ENCODE measurements at regions not wholly inside any gene's neighbourhood (a gene's known extent, or its start where the extent isn't known, plus 50 kb on each side); places are given as distances from the start of the nearest gene placed in this dataset.

DNA sequence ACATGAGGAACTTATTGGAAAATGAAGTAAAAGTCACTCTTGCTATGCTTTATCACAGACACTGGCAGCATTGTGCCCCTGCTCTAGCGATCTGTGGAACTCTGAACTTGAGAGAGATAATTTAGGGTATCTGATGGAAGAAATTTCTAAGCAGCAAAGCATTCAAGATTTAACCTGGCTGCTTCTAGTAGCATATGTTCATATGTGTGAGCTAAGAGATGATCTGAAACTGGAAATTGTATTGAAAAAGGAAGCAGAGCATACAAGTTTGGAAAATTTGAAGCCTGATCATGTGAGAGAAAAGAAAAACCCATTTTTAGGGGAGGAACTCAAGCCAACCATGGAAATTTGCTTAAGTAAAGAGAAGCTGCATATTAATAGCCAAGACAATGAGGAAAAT lies 657.7 kb downstream of the TRAM1L1 start:
- Histone ChIP-seq H2AFZ (ENCODE audit: low read depth, low read length) (no peak overlapping the region), H3K4me3 (ENCODE audit: low read length) (no peak overlapping the region), H3K36me3 (ENCODE audit: insufficient read depth, low read length) (no peaks in the 10 kb centered on the region), H3K4me1 (ENCODE audit: insufficient read depth, low read length) (no peaks in the 10 kb centered on the region), H3K9me3 (ENCODE audit: low read length) (no peaks in the 10 kb centered on the region), H3K27me3 (ENCODE audit: insufficient read depth, low read length) (no peaks in the 10 kb centered on the region)

DNA sequence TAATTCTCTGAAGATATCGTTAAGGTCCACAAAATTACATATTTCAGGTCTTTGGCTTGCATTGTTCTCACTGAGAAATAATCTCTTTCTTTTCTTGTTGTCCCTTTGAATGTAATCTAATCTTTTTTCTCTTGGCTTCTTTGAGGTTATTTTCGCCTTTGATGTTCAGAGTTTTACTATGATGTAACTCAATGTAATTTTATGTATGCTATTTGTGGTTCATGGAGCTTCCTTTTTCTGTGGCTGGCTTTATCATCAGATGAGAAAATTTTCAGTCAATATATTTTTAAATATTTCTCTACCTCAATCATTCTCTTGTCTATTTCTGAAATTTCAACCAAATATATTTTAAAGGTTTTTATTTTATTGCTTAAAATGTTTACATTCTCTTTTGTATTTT lies 672.2 kb downstream of the TRAM1L1 start:
- Histone ChIP-seq H2AFZ (ENCODE audit: low read depth, low read length) (no peak overlapping the region), H3K9me3 (ENCODE audit: low read length) (no peaks in the 10 kb centered on the region)

DNA sequence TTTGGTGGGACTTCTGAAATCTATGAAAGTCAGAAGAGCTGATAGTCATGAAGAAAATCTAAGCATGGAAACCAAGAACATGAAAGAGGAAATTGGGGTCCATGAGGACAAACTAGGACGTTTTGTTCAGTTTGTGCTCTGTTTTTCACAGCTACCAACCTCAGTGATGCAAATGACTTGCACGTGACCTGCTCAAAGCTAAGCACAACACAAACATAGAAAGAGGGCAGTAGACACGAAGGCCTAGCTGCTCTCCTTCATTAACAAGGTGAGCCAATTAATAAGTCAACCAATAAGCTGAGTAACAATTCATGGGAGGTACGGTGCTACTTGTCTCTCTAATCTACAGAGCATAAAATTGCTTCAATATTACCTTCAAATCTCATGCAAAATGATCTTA lies 684.1 kb downstream of the TRAM1L1 start:
- Histone ChIP-seq H3K4me3 (ENCODE audit: low read length) (no peak overlapping the region), H3K4me1 (ENCODE audit: insufficient read depth, low read length) (no peaks in the 10 kb centered on the region), H2AFZ (ENCODE audit: low read depth, low read length) (no peak overlapping the region), H3K27me3 (ENCODE audit: insufficient read depth, low read length) (no peaks in the 10 kb centered on the region), H3K36me3 (ENCODE audit: insufficient read depth, low read length) (no peaks in the 10 kb centered on the region), H3K9me3 (ENCODE audit: low read length) (no peaks in the 10 kb centered on the region)

More for the DNA sequence above, 672.2 kb downstream of the TRAM1L1 start:
- H3K4me1 ChIP-seq (ENCODE audit: insufficient read depth, low read length) = no peaks in the 10 kb centered on the region
- no peaks in the 10 kb centered on the region for H3K27me3 ChIP-seq (ENCODE audit: insufficient read depth, low read length)
- no peaks in the 10 kb centered on the region for H3K36me3 ChIP-seq (ENCODE audit: insufficient read depth, low read length)
- H3K4me3 ChIP-seq (ENCODE audit: low read length) = no peak overlapping the region

DNA sequence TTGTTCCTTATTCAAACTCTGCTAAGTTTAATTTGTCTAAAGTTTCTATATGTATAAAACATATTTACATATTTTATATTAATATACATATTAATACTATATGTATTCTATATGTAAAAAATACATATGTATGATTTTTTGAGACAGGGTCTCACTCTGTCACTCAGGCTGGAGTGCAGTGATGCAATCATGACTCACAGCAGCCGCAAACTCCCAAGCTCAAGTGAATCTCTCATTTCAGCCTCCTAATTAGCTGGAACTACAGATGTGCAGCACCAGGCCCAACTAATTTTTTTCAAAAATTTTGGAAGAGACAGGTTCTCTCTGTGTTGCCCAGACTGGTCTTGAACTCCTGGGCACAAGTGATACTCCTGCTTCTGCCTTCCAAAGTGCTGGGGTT lies 684.9 kb downstream of the TRAM1L1 start:
- no peaks in the 10 kb centered on the region for H3K36me3 ChIP-seq (ENCODE audit: insufficient read depth, low read length)
- H3K4me1 ChIP-seq (ENCODE audit: insufficient read depth, low read length) = no peaks in the 10 kb centered on the region
- no peaks in the 10 kb centered on the region for H3K9me3 ChIP-seq (ENCODE audit: low read length)
- H2AFZ ChIP-seq (ENCODE audit: low read depth, low read length) = no peak overlapping the region
- no peak overlapping the region for H3K4me3 ChIP-seq (ENCODE audit: low read length)
- H3K27me3 ChIP-seq (ENCODE audit: insufficient read depth, low read length) = no peaks in the 10 kb centered on the region

DNA sequence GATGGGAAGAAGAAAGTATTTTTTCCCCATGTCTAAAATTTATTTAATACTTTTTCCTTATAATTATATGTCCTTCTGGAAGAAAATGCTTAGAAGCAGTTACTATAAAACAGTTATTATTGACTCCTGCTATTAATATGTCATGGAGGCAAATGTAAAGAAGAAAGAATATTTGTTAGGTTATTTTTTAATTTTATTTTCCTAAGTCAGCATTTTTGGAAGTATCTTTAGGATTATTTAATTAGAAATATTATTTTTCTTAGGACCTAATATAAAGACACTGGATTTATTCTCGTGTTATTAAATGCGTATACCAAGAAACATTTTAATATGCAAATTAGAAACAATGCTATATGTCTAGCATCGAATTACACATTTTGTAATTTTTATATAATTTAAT lies 687.7 kb downstream of the TRAM1L1 start:
- Histone ChIP-seq H3K4me1 (ENCODE audit: insufficient read depth, low read length) (no peaks in the 10 kb centered on the region), H3K27me3 (ENCODE audit: insufficient read depth, low read length) (no peaks in the 10 kb centered on the region), H3K36me3 (ENCODE audit: insufficient read depth, low read length) (no peaks in the 10 kb centered on the region), H3K9me3 (ENCODE audit: low read length) (no peaks in the 10 kb centered on the region), H3K4me3 (ENCODE audit: low read length) (no peak overlapping the region), H2AFZ (ENCODE audit: low read depth, low read length) (no peak overlapping the region)

DNA sequence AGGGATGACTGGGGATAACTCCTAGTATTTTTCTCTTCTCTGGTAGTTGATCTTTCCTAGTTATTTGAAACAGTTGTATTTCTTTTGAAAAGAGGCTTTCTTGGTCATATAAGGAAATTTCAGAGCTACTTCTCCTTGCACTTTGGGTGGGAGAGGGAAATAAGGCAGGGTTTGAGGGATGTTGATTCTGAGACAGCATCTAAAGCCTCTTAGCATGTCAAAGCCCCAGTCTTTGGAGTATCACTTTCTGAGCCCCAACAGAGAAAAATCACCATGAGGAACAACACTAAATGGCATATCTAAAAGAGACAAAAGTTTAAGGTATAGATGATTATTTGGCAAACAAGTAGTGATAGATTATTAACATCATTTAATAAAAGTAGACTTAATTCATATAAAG lies 688.1 kb downstream of the TRAM1L1 start:
- Histone ChIP-seq H3K36me3 (ENCODE audit: insufficient read depth, low read length) (no peaks in the 10 kb centered on the region), H2AFZ (ENCODE audit: low read depth, low read length) (no peak overlapping the region), H3K4me3 (ENCODE audit: low read length) (no peak overlapping the region), H3K9me3 (ENCODE audit: low read length) (no peaks in the 10 kb centered on the region), H3K4me1 (ENCODE audit: insufficient read depth, low read length) (no peaks in the 10 kb centered on the region), H3K27me3 (ENCODE audit: insufficient read depth, low read length) (no peaks in the 10 kb centered on the region)

DNA sequence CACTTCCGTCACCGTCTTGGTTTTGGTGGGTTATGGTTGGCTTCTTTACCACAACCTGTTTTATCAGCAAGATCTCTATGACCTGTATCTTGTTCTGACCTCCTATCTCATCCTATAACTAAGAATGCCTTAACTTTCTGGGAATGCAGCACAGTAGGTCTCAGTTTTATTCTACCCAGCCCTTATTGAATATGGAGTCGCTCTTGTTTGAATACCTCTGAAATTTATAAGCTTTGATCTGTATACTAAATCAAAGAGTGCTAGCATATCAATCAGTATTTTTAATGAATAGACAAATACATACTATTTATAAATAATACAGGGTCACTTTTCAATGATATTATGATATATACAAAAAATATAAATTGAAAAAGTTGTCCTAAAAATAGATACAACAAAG lies 690.0 kb downstream of the TRAM1L1 start:
- H3K9me3 ChIP-seq (ENCODE audit: low read length) = no peaks in the 10 kb centered on the region
- H2AFZ ChIP-seq (ENCODE audit: low read depth, low read length) = no peak overlapping the region
- H3K27me3 ChIP-seq (ENCODE audit: insufficient read depth, low read length) = no peaks in the 10 kb centered on the region
- H3K36me3 ChIP-seq (ENCODE audit: insufficient read depth, low read length) = no peaks in the 10 kb centered on the region
- no peaks in the 10 kb centered on the region for H3K4me1 ChIP-seq (ENCODE audit: insufficient read depth, low read length)
- H3K4me3 ChIP-seq (ENCODE audit: low read length) = no peak overlapping the region

DNA sequence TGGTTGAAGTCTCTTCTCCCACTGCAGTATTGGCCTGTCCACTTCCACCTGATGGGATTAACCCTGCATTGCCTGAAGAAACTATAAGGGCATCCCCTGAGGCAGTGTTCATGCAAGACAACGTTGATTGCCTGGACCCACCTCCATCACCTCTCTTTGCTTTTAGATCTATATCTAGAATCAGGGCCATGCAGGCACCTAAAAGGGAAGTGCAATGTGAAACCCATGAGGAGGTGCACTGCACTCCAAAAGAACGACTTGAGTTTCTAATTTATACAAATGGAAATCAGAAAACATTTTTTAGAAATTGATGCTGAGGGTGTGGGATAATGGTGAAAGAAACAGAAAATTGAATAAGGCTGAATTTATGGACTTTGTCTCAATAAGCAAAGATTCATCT lies 694.4 kb downstream of the TRAM1L1 start:
- H3K9me3 ChIP-seq (ENCODE audit: low read length) = no peaks in the 10 kb centered on the region
- no peaks in the 10 kb centered on the region for H3K27me3 ChIP-seq (ENCODE audit: insufficient read depth, low read length)
- H3K36me3 ChIP-seq (ENCODE audit: insufficient read depth, low read length) = no peaks in the 10 kb centered on the region
- H2AFZ ChIP-seq (ENCODE audit: low read depth, low read length) = no peak overlapping the region
- no peak overlapping the region for H3K4me3 ChIP-seq (ENCODE audit: low read length)
- no peaks in the 10 kb centered on the region for H3K4me1 ChIP-seq (ENCODE audit: insufficient read depth, low read length)

DNA sequence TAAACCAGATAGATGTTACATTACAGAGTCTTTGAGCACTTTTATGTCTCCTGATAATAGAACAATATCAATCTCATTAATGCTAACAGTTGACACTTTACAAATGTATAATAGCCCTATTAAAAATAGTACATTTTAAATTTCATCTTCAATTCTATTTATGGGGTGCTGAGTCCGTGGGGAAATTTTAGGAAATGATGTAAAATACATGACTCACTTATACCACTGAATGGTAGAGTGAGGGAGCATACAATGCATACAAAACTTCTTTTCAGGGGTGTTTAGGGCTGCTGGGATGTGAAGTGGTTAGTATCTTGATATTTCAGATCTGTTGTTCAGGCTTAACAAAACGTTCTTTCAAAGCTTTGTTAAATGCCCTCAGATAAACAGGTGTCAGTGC lies 696.2 kb downstream of the TRAM1L1 start:
- Histone ChIP-seq H3K27me3 (ENCODE audit: insufficient read depth, low read length) (no peaks in the 10 kb centered on the region), H2AFZ (ENCODE audit: low read depth, low read length) (no peak overlapping the region), H3K4me1 (ENCODE audit: insufficient read depth, low read length) (no peaks in the 10 kb centered on the region), H3K36me3 (ENCODE audit: insufficient read depth, low read length) (no peaks in the 10 kb centered on the region), H3K9me3 (ENCODE audit: low read length) (no peaks in the 10 kb centered on the region), H3K4me3 (ENCODE audit: low read length) (no peak overlapping the region)

DNA sequence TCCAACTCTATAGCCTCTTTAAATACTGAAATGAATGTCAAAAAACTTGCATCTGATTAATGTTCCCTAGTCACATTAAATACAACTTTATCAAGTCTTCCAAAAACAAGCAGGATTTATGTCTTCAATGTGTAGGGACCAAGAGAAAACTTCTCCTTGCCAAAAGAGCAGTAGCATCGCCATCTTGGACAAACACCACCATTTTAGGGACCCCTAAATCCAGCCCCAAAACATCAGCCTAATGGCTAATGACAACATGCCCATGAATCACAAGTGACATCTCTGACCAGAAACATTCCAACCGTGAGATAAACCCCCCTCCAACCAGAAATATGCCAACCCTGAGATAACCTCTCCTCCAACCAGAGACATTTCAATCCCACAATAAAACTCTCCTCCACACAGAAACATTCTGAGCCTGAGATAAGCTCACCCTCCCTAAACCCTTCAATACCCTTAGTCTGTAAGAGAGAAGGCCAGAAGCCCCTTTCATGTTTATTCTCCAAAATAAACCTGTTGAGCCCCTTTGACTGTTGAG lies 697.4 kb downstream of the TRAM1L1 start:
- H3K36me3 ChIP-seq (ENCODE audit: insufficient read depth, low read length) = no peaks in the 10 kb centered on the region
- H3K4me3 ChIP-seq (ENCODE audit: low read length) = no peak overlapping the region
- H3K27me3 ChIP-seq (ENCODE audit: insufficient read depth, low read length) = no peaks in the 10 kb centered on the region
- H3K4me1 ChIP-seq (ENCODE audit: insufficient read depth, low read length) = no peaks in the 10 kb centered on the region
- H3K9me3 ChIP-seq (ENCODE audit: low read length) = no peaks in the 10 kb centered on the region
- no peak overlapping the region for H2AFZ ChIP-seq (ENCODE audit: low read depth, low read length)

DNA sequence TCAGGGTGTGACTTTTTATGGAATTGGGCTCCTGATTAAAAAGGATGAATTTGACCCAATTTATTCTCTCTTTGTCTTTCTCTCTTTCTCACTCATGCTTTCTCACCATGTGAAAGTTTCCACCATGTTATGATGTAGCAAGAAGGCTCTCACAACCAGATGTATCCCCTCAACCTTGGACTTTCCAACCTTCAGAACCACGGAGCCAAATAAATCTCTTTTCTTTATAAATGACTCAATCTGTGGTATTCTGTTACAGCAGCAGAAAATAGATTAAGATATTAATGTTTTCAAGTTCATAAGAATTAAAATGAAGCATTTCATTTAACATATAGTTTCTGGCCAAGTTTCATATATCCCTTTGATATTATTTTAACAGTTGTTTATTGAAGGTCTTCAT lies 698.5 kb downstream of the TRAM1L1 start:
- H3K36me3 ChIP-seq (ENCODE audit: insufficient read depth, low read length) = no peaks in the 10 kb centered on the region
- no peaks in the 10 kb centered on the region for H3K27me3 ChIP-seq (ENCODE audit: insufficient read depth, low read length)
- no peaks in the 10 kb centered on the region for H3K9me3 ChIP-seq (ENCODE audit: low read length)
- H3K4me1 ChIP-seq (ENCODE audit: insufficient read depth, low read length) = no peaks in the 10 kb centered on the region
- H3K4me3 ChIP-seq (ENCODE audit: low read length) = no peak overlapping the region
- H2AFZ ChIP-seq (ENCODE audit: low read depth, low read length) = no peak overlapping the region

DNA sequence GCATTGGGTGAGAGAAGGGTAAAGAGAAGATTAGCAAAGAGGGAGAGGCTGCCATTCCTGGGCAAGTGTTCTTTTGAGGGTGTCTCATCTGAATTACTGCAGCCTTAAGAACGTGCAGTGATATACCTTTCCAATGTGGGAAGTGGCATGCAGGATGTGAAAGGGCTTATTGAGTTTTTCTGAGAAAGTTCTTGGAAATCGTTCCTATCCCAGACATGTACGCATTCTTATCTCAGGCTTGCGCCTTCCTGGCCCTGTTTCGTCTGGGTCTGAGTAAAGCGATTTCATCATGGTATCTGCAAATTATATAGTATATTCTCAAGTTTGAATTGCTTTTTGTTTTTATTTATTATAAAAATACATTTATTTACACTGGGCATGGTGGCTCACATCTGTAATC lies 699.8 kb downstream of the TRAM1L1 start:
- Histone ChIP-seq H3K36me3 (ENCODE audit: insufficient read depth, low read length) (no peaks in the 10 kb centered on the region), H3K4me1 (ENCODE audit: insufficient read depth, low read length) (no peaks in the 10 kb centered on the region), H2AFZ (ENCODE audit: low read depth, low read length) (no peak overlapping the region), H3K4me3 (ENCODE audit: low read length) (no peak overlapping the region), H3K9me3 (ENCODE audit: low read length) (no peaks in the 10 kb centered on the region), H3K27me3 (ENCODE audit: insufficient read depth, low read length) (no peaks in the 10 kb centered on the region)

DNA sequence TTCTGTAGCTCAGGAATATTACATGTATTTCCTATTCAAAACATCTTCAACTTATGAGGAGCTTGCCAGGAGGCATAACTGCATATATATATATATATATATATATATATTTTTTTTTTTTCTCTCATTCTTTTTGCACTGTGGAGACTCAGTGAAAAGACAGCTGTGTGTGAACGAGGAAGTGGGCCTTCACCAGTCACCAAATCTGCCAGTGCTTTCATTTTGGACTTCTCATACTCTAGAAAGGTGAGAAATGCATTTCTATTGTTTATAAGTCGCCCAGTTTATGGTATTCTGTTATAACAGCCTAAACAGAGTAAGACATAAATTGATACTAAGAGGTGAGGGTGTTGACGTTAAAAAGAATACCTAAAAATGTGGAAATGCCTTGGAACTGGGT lies 710.6 kb downstream of the TRAM1L1 start:
- Histone ChIP-seq H2AFZ (ENCODE audit: low read depth, low read length) (no peak overlapping the region), H3K36me3 (ENCODE audit: insufficient read depth, low read length) (no peaks in the 10 kb centered on the region), H3K9me3 (ENCODE audit: low read length) (no peaks in the 10 kb centered on the region), H3K4me3 (ENCODE audit: low read length) (no peak overlapping the region), H3K27me3 (ENCODE audit: insufficient read depth, low read length) (no peaks in the 10 kb centered on the region), H3K4me1 (ENCODE audit: insufficient read depth, low read length) (no peaks in the 10 kb centered on the region)

DNA sequence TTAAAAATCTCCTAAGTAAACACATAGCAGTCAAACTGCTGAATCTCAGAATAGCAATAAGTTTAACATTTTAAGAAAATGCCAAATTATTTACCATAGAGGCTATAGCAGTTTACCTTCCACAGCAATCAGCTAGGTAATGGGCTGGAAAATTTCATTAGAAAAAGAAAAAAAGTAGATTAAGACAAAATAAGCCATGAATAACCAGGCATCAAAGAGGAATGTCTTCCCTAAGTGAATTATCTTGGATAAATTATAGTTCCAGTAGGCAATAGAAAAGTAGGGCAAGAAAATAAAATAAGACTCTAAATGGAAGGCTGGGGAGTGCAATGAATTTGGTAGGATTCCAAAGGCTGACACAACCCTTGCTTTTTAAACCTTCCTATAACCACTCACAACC lies 722.8 kb downstream of the TRAM1L1 start:
- H3K27me3 ChIP-seq (ENCODE audit: insufficient read depth, low read length) = no peaks in the 10 kb centered on the region
- no peaks in the 10 kb centered on the region for H3K4me1 ChIP-seq (ENCODE audit: insufficient read depth, low read length)
- H3K4me3 ChIP-seq (ENCODE audit: low read length) = no peak overlapping the region
- H3K9me3 ChIP-seq (ENCODE audit: low read length) = no peaks in the 10 kb centered on the region
- no peaks in the 10 kb centered on the region for H3K36me3 ChIP-seq (ENCODE audit: insufficient read depth, low read length)
- H2AFZ ChIP-seq (ENCODE audit: low read depth, low read length) = no peak overlapping the region

Measured in neuron (in vitro differentiated cells).